DOHH2 (cell line): ENCODE measurements at regions not wholly inside any gene's neighbourhood (a gene's known extent, or its start where the extent isn't known, plus 50 kb on each side); places are given as distances from the start of the nearest gene placed in this dataset.

Experiments
- EZH2phosphoT487 ChIP-seq: fragments of 200-600 bp; sonication (generic); IDR thresholded peaks from 2 replicates; pipeline ENCODE4 v1.6.1; 2017; ENCODE audit warnings: borderline replicate concordance, mild to moderate bottlenecking, antibody characterized with exemption, low read length, moderate library complexity, mixed read lengths
- TF ChIP-seq, protein P1 (sequence below): fragments of 200-600 bp; sonication (generic); IDR thresholded peaks from one replicate; pipeline ENCODE4 v1.5.1; 2014; ENCODE audit warnings: antibody characterized with exemption, mild to moderate bottlenecking, low read depth, low read length; ENCODE audit not compliant: poor library complexity, severe bottlenecking

DNA sequence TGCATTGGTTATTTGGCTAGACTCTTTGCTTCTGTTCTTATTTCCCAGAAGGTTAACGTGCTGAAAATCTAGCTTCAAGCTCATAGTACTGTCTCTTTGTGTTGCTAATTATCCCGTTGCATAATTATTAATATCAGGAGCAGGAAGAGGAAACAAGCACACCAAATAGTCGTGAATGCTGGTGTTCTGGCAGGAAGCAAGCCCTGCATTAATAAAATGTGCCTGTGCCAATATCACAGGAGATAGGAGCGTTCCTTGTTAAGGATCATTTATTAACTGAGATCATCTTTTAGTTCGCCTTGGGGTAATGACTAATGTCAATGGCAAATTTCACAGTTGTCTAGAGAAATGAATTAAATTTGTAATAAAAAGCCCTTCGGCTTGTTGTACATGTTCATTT lies 893.0 kb upstream of the POU3F3 start:
- TF ChIP-seq, protein P1, sequence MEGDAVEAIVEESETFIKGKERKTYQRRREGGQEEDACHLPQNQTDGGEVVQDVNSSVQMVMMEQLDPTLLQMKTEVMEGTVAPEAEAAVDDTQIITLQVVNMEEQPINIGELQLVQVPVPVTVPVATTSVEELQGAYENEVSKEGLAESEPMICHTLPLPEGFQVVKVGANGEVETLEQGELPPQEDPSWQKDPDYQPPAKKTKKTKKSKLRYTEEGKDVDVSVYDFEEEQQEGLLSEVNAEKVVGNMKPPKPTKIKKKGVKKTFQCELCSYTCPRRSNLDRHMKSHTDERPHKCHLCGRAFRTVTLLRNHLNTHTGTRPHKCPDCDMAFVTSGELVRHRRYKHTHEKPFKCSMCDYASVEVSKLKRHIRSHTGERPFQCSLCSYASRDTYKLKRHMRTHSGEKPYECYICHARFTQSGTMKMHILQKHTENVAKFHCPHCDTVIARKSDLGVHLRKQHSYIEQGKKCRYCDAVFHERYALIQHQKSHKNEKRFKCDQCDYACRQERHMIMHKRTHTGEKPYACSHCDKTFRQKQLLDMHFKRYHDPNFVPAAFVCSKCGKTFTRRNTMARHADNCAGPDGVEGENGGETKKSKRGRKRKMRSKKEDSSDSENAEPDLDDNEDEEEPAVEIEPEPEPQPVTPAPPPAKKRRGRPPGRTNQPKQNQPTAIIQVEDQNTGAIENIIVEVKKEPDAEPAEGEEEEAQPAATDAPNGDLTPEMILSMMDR = no peak
- no peak for TF ChIP-seq EZH2phosphoT487
